Endothelial cell of umbilical vein (primary cell): ENCODE measurements at regions not wholly inside any gene's neighbourhood (a gene's known extent, or its start where the extent isn't known, plus 50 kb on each side); places are given as distances from the start of the nearest gene placed in this dataset.

ENCODE experiments used
- BruUV-seq: library from RNA; stranded (reverse); fragments of 400-500 nt; replicated peaks from 2 replicates; lab custom pipeline; 2021; lab: Mats Ljungman, UMichigan
- CTCF ChIA-PET: fragments of 300-600, 350-600 bp; sonication (Branson Sonifier 250); formaldehyde crosslinking; loops from one replicate; lab custom pipeline; 2021; ENCODE audit warnings: antibody characterized with exemption, inconsistent platforms; lab: Charles Lee
- POLR2A ChIA-PET: fragments of 300-600, 350-600 bp; sonication (Branson Sonifier 250); formaldehyde crosslinking; loops from one replicate; lab custom pipeline; 2021; ENCODE audit warnings: antibody characterized with exemption, inconsistent platforms; lab: Charles Lee
- DNase-seq: peaks from one replicate; pipeline ENCODE4 v3.0.0-alpha.2; 2011; ENCODE audit warnings: low read depth, low spot score
- FAIRE-seq: peaks from 2 replicates; lab custom pipeline; 2011; peaks lifted over from hg19 to GRCh38; lab: Jason Lieb, UNC
- H2AFZ ChIP-seq: 2 replicates; pipeline ENCODE4 v1.6.0; 2012; ENCODE audit warnings: low read depth, low read length, control low read depth, inconsistent platforms
- H3K27ac ChIP-seq: 2 replicates; pipeline ENCODE4 v1.5.1; 2011; ENCODE audit warnings: low read depth, mild to moderate bottlenecking, control low read depth, low read length, moderate library complexity; ENCODE audit not compliant: insufficient read depth
- H3K27me3 ChIP-seq, 2 experiments: 2 replicates each; pipeline versions ENCODE4 v1.6.0 to v1.6.1; 2011; ENCODE audit warnings: low read length in 2 of 2, mixed read lengths in 1 of 2; ENCODE audit not compliant: control insufficient read depth in 2 of 2, insufficient read depth in 2 of 2
- H3K36me3 ChIP-seq, 2 experiments: 2 replicates in 1 of 2; 3 replicates in 1 of 2; pipeline ENCODE4 v1.5.1; 2011; ENCODE audit warnings: low read length in 2 of 2, mild to moderate bottlenecking in 1 of 2, moderate library complexity in 1 of 2; ENCODE audit not compliant: control insufficient read depth in 2 of 2, insufficient read depth in 2 of 2; ENCODE audit errors: extremely low read depth in 1 of 2
- H3K4me1 ChIP-seq: 3 replicates; pipeline ENCODE4 v1.5.1; 2011; ENCODE audit warnings: mild to moderate bottlenecking, low read length; ENCODE audit not compliant: control insufficient read depth, insufficient read depth; ENCODE audit errors: extremely low read depth
- H3K4me2 ChIP-seq: 2 replicates; pipeline ENCODE4 v1.6.1; 2011; ENCODE audit warnings: low read length, control low read depth, mixed read lengths; ENCODE audit not compliant: insufficient read depth
- H3K4me3 ChIP-seq, 3 experiments: fragments of 200-600 bp in 1 of 3; sonication (generic), shearing (Covaris generic) in 1 of 3; replicated peaks in 1 of 3; 2 replicates each; pipeline ENCODE4 v1.5.1; 2011 to 2016; ENCODE audit warnings: control low read depth in 3 of 3, low read length in 3 of 3, mild to moderate bottlenecking in 2 of 3, inconsistent platforms in 1 of 3, low read depth in 1 of 3, moderate library complexity in 1 of 3; ENCODE audit not compliant: insufficient read depth in 1 of 3
- H3K79me2 ChIP-seq: 2 replicates; pipeline ENCODE4 v1.6.0; 2012; ENCODE audit warnings: low read length, inconsistent platforms; ENCODE audit not compliant: control insufficient read depth, insufficient read depth
- H3K9ac ChIP-seq: replicated peaks from 2 replicates; pipeline ENCODE3; 2011; ENCODE audit warnings: low read length, control low read depth; ENCODE audit not compliant: insufficient read depth; ENCODE audit errors: extremely low read depth
- H3K9me1 ChIP-seq: replicated peaks from 3 replicates; pipeline ENCODE4 v1.6.0; 2011; ENCODE audit warnings: mild to moderate bottlenecking, low read length; ENCODE audit not compliant: control insufficient read depth, insufficient read depth; ENCODE audit errors: extremely low read depth
- H3K9me3 ChIP-seq: replicated peaks from 2 replicates; pipeline ENCODE4 v1.5.1; 2012; ENCODE audit warnings: low read length, inconsistent platforms; ENCODE audit not compliant: control insufficient read depth, insufficient read depth
- H4K20me1 ChIP-seq: replicated peaks from 2 replicates; pipeline ENCODE3; 2011; ENCODE audit warnings: mild to moderate bottlenecking, low read length; ENCODE audit not compliant: control insufficient read depth, insufficient read depth; ENCODE audit errors: extremely low read depth
- EZH2 ChIP-seq: IDR thresholded peaks from 2 replicates; pipeline ENCODE4 v1.6.1; 2012; ENCODE audit warnings: borderline replicate concordance, low read depth, mild to moderate bottlenecking, moderate library complexity, low read length, inconsistent platforms; ENCODE audit not compliant: severe bottlenecking
- FOS ChIP-seq: IDR thresholded peaks from 2 replicates; pipeline ENCODE4 v1.6.1; 2011; ENCODE audit warnings: mild to moderate bottlenecking, low read length, moderate library complexity, borderline replicate concordance; ENCODE audit not compliant: insufficient read depth
- GATA2 ChIP-seq: IDR thresholded peaks from 2 replicates; pipeline ENCODE4 v1.7.0; 2011; ENCODE audit warnings: low read depth, mild to moderate bottlenecking, moderate library complexity, mixed read lengths, low read length; ENCODE audit not compliant: insufficient read length, insufficient read depth
- MYC ChIP-seq: IDR thresholded peaks from one replicate; pipeline ENCODE4 v1.6.1; 2011; ENCODE audit warnings: mild to moderate bottlenecking, low read depth, low read length
- POLR2A ChIP-seq: IDR thresholded peaks from 2 replicates; pipeline ENCODE4 v1.6.1; 2012; ENCODE audit warnings: low read depth, mild to moderate bottlenecking, control low read depth, low read length
- dilution Hi-C: fragments of 300-500 bp; cut with MboI; formaldehyde crosslinking; loops from one replicate; pipeline ENCODE4 v1.15.0; 2019; ENCODE audit warnings: low sequenced_read_pairs; ENCODE audit not compliant: extremely low pct_ligation_motif_present
- intact Hi-C: fragments of 100-400 bp; cut with micrococcal nuclease; formaldehyde crosslinking; loops from one replicate; pipeline ENCODE4 v1.10.0; 2022

DNA sequence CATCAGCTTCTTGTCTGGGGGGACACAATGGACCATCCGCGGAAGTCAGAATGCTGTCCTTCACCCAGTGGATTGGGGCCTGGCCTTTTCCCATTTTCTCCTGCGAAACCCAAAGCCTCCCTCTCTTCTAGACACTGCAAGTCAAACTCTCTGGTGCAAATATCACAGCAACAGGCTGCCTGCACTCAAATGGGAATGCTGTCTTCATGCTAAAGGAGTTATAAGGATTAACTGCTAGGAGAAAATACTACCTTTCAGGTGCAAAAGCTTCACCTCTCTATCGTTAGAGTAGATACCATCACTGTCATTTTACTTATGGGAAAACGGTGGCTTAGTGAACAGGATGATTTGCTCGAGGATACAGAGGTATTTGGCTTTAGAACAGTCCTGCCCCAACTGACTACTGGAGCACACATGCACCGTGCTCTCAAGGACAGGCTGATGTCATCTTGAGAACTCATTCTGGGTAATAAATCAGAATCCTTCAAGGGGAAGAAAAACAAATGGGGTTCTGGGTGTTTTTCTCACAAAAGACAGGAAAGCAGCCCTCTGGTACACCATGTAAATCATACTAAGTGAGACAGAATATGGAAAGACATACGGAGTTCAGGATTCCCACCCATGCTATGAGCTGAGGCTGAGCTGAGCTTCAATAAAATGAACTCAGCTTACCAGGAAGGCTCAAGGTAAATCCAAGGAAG lies 100.9 kb downstream of the SAMD9 start:
- dilution Hi-C loops (no loop called here), intact Hi-C loops (loop anchor here (5.0 kb wide), 1 partner anchor 210 kb away; the partner anchor contains the start of gene HEPACAM2)
- FAIRE-seq (no peak), DNase-seq (peak; percentile 65)
- Histone ChIP-seq H2AFZ (peak overlapping the region; percentile 87), H3K9me3 (no peaks in the 10 kb centered on the region), H3K27ac (peak overlapping the region; percentile 89), H3K4me1 (peaks cover 46% of the 10 kb centered on the region), H3K79me2 (no peaks in the 10 kb centered on the region), H3K4me3 (no peak overlapping the region), H3K9ac (no peak overlapping the region), H3K36me3 (no peaks in the 10 kb centered on the region), H4K20me1 (no peaks in the 10 kb centered on the region), H3K27me3 (no peaks in the 10 kb centered on the region), H3K9me1 (no peaks in the 10 kb centered on the region), H3K4me2 (no peak overlapping the region)
- no TSS peak for BruUV-seq
- ChIA-PET CTCF (interaction anchor here (1.4 kb wide), 1 partner anchor 383 kb away, joined by 3 read pairs; no protein-coding TSS in a partner anchor), POLR2A (no interaction called here)
- no peak for TF ChIP-seq POLR2A
- no peak for TF ChIP-seq FOS

DNA sequence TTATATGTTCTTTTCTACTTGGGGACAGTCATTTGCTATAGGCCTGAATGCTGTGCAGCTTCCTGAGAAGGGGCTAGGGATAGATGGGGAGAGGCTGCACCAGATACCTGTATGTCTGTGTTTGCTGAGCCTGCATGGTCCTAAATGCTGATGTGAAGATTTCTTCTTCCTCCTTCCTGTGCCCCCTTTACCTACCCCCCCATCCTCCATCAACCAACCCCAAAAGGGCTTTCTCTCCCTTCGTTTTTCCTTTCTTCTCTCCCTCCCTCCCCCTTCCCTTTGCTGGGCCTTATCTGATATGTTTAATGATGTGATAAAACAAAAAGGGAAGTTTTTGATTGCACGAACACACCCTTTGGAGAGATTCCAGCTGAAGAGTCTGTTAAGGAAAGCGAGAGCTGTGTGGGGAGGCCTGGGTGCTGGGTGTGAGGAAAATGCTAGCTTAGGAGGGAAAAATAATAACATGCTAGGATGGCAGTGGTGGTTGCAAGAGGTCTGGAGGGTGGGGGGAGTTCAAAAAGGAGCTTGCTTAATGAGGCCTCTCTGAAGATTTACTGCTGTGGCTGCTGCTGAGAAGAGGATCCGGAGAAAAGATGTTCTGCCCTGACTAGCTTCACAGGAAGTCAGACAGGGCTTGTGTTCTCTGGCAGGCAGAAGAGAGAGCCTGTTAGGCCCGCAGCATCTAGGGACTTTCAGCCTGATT lies 101.8 kb downstream of the SAMD9 start:
- Histone ChIP-seq H3K79me2 (no peaks in the 10 kb centered on the region), H3K4me2 (peak overlapping the region; percentile 53), H3K4me3 (no peak overlapping the region), H3K36me3 (no peaks in the 10 kb centered on the region), H3K27ac (peak overlapping the region; percentile 89), H3K9me1 (no peaks in the 10 kb centered on the region), H3K27me3 (no peaks in the 10 kb centered on the region), H3K9me3 (no peaks in the 10 kb centered on the region), H4K20me1 (no peaks in the 10 kb centered on the region), H2AFZ (peak overlapping the region; percentile 87), H3K9ac (peak overlapping the region; percentile 69), H3K4me1 (peaks cover 54% of the 10 kb centered on the region)
- peak; percentile 48 for FAIRE-seq
- intact Hi-C loops = loop anchor here (1.0 to 5.0 kb wide), 4 partner anchors 29 to 488 kb away; partner anchors contain the start of genes HEPACAM2, PEX1 and RBM48
- BruUV-seq = no TSS peak
- DNase-seq = peak; percentile 57
- ChIA-PET CTCF (interaction anchor here (0.7 to 1.4 kb wide), 2 partner anchors 41 to 382 kb away, joined by 3 read pairs; no protein-coding TSS in a partner anchor), POLR2A (no interaction called here)
- TF ChIP-seq MYC = no peak
- TF ChIP-seq EZH2 = no peak
- TF ChIP-seq GATA2 = peak; percentile 14
- dilution Hi-C loops = no loop called here
